ENCODE measurements at regions not wholly inside any gene's neighbourhood (a gene's known extent, or its start where the extent isn't known, plus 50 kb on each side); places are given as distances from the start of the nearest gene placed in this dataset.

DNA sequence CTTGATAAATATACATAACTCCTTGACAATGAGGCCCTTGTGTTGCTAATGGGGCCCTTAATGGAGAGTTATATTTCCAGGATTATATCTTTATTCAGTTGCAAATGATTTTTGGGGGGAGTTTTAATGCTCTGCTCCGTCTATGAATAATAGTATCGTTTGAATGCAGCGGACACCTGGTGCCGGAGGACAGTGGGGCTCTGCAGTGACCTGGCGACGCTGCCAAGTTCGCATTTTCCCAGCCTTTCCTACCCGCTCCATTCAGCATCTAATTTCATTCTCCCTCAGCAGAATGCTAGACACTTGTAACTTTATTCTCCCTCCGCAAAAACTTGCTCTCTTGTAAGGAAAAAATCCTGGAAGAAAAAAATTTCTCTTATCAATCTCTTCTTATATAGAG is 257.6 kb upstream of the SALL3 start:
- H3K4me3 ChIP-seq (ENCODE audit: low read length): no peak overlapping the region
- no peak for DNase-seq (ENCODE audit: low read depth, low spot score)

DNA sequence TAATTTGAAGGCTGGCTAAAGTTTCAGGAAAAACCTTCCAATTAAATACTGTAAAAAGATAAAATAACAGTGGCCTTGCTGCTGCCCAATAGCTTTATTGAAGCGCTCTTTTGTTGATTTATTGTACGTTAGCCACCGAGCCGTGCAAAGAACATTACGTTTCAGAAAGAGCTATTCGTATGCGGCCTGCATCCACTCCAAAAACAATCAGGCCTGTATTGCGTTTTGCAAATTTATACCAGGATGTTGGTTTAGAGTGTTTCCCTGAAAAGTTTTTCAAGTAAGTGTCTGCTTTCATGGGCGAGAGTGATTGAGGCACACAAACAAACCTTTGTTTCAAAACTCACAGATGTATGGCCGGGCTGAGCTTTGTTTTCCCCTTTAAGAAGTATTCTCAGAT is 257.2 kb upstream of the SALL3 start:
- no peak for DNase-seq (ENCODE audit: low read depth, low spot score)

DNA sequence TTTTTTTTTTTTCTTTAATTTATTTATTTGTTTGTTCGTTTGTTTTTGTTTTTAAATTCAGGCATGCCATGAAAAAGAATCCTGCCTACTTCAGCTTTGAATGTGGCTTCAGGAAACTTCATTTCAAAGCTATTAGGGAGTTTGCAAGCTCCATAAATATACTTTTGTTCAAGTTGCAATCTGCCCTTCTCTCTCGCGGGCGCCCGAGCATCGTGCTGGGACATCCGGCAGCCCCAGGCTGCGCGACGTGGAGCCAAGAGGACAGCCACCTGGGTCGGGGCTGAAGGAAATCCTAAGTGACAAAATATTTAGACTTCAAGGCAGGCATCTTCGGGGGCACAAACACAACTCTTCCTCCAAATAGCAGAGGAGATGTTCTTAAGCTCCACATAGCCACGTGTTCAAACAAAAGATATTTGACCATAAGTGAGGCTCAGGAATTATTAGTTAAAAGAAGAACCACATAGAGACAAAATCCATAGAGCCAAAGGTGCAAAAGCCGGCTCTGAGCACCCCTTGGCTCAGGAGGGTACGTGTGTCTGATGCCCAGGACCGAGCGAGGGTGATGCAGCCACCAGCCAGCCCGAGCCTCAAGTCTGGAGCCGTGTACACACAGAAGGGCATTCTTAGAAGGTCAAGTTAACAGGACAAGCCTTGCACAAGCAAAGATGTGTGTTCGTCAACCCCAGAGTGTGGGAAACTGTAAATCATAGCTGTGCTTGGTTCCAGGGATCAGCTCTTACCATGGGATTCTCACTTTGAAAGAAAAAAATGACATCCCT is 256.5 kb upstream of the SALL3 start:
- H3K4me3 ChIP-seq (ENCODE audit: low read length): no peak overlapping the region
- no peak for DNase-seq (ENCODE audit: low read depth, low spot score)

More for the DNA sequence above, 257.2 kb upstream of the SALL3 start:
- H3K4me3 ChIP-seq (ENCODE audit: low read length): no peak overlapping the region

DNA sequence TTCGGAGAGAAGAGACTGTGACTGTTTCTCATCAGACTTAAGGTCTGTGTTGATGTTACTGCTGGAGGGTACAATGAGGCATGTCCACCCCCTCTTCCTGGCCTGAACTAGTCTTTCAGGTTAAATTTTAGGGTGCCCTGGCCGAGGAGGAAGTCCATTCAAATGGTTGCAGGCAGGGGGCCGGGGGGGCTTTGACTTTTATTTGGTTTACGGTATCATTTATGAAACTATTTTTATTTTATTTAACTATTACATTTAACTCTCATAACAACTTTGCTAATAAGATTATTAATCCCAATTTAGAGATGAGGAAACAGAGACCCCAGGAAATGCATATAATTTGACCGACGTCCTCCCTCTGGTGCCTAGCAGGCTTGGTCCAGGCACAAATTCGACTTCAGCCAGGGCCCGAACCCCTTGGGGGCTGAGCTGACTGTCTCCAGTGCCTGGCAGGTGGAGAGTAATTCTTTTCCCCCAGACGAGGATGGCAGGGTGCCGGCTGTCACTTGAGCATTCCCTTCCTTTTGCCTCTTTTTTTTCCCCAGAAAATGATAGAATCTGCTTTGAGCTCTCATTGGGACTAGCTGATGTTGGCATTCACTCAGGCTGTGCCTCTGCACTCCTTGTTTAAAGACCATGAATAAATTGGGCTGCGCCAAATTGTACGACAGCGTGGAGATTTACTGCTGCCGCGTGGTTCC is 255.3 kb upstream of the SALL3 start:
- DNase-seq (ENCODE audit: low read depth, low spot score): no peak
- no peak overlapping the region for H3K4me3 ChIP-seq (ENCODE audit: low read length)

DNA sequence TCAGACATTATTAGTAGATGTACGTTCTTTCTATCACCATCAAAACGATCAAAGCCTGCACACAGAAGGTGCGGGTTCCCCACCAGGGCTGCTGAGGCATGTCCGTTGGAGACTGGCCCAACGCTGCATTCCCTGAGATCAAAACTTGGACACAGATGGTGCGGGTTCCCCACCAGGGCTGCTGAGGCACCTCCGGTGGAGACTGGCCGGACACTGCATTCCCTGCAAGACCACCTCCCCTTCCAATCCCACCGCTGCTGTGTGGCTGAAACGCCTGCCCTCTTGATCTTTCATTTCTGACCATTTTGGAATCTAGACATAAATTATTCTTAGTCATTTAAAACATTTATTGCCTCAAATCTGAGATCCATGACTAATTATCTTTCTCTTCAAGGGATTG is 254.2 kb upstream of the SALL3 start:
- no peak overlapping the region for H3K4me3 ChIP-seq (ENCODE audit: low read length)
- no peak for DNase-seq (ENCODE audit: low read depth, low spot score)

DNA sequence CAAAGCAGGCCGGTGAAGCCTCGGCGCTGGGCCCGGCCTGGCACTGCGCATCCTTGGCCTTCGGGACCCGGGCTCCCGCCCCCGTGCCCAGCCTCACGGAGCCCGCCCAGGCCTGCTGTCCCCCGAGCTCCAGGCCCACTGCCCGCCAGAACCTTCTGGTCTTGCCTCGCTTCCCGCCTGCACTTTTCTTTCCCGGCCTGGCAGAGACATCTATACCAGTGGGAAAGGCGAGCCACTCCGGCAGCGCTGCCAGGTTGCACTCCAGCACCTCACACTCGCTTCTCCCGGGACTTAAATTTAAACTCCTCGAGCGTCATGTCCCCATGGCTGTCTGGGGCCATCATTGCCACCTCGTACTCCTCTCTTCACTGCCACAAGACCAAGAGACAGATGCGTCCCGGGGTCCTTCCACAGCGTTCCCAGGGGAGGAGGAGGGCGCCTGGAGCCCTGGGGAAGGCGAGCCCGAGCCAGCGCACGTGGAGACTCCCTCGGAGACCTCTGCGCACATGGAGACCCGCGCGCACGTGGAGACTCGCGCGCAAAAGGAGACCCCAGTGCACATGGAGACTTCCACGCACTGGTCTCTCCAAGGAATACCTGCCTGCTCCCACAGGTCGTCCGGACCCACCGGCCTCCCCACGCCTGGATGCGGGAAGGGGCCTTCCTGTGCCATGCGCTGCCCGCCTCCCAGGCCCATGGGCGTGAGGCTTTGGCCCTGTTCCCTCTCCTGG is 253.1 kb upstream of the SALL3 start:
- no peak for DNase-seq (ENCODE audit: low read depth, low spot score)
- H3K4me3 ChIP-seq (ENCODE audit: low read length): no peak overlapping the region

DNA sequence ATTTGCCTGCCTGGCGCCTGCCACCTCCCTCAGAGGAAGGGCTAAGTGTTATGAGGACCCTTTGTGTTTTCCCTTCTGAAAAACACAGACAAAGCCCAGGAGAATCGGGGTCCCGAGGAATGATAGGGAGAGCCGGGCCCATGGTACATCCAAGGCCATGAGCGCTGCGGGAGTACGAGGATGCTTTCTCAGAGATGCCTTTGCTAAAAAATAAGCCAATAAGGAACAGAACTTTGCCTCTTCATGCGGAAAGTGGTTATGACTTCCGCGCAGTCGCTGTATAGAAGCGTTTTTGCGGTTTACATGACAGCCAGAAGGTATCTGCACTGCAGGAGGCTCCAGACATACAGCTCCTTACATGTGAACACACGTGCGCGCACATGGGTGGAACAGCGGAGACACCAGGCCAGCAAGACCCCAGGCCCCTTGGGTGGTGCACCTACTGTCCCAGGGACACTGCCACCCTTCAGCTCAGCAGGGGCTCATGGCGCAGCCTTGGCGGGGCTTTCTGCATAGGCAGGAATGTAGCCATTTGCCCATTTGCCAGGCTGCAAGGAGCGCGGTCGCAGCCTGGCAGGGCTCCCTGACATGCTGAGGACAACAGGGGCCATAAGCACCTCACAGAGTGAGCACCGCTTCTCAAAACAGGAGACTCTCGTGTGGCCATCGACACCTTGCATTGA is 252.4 kb upstream of the SALL3 start:
- DNase-seq (ENCODE audit: low read depth, low spot score): no peak
- H3K4me3 ChIP-seq (ENCODE audit: low read length): no peak overlapping the region

DNA sequence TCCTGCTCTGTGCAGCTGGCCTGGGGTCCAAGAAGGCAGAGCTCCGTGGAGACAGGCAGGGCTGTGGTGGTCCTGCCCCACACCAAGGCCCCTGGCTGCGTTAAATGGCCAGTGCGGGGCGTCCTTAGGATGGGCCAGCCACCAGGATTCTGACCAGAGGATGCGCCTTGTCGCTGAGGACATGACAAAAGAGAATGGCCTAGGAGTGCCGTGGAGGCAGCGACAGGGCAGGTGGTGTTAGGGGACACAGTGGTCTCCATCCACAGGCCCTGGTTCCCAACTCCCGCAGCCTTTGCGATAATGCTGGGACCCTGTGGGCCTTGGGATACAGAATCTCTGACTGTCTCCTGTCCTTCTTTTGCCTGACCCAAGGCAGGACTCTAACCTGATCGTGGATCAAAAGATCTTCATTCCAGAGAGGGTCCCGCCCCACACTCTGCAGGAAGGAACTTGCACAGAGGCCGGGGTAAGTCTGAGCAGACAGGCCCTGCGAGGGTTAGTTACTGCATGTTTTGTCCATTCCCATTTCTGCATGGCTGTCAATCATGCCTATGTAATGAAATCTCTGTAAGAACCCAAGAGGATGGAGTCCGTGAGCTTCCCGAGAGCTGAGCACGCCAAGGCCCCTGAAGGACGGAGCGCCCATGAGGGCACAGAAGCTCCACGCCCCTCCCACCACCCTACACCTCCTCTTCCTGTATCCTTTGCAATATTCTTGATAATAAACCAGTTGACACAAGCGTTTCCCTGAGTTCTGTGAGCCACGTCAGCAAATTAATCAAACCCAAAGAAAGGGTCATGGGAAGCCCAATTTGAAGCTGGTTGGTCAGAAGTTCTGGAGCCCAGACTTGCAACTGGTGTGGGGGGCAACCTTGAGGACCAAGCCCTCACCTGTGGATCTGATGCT is 251.5 kb upstream of the SALL3 start:
- no peak for DNase-seq (ENCODE audit: low read depth, low spot score)

DNA sequence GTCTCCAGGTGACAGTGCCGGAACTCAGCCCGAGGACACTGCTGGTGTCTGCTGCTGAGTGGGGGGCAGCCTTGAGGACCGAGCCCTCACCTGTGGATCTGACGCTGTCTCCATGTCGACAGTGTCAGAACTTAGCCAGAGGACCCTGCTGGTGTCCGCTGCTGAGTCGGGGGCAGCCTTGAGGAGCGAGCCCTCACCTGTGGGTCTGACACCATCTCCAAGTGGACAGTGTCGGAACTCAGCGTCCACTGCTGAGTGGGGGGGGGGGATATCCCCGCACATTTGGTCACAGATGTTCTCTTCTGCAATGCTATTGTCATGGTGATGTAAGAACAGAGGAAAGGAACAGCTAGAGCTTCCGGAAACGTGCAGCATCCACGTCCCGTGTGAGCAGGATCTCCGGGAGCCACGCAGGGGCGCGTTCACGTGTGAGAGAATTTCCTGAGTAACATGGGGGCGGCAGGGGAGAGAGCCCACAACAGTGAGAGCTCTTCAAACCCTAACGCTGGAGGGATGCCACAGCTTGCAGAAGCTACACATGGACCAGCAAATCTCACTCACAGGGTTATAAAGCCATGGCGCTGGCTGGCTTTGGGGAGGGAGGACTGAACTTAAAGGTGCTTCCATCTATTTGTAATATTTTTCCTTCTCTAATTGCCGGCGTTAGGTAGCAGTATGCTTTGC is 250.7 kb upstream of the SALL3 start:
- no peak for DNase-seq (ENCODE audit: low read depth, low spot score)
- H3K4me3 ChIP-seq (ENCODE audit: low read length): no peak overlapping the region

More for the DNA sequence above, 251.5 kb upstream of the SALL3 start:
- H3K4me3 ChIP-seq (ENCODE audit: low read length): no peak overlapping the region

DNA sequence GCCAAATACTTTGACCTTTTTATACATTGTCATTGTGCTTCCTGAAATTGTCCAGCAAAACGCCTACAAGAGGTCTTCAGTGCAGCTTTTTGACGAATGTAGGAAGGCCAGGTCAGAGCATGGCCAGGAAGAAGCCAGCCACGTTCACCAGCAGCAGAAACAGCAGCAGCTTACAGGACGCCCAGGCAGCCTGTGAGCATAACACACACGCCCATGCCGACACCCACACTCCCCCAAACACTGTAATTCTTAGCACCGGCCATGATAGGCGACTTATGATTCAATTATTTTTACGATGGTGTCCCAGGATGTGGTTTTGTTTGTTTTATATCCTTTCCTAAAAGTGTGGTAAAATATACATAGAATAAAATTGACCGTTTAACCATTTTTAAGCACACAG is 249.1 kb upstream of the SALL3 start:
- no peak for DNase-seq (ENCODE audit: low read depth, low spot score)
- no peak overlapping the region for H3K4me3 ChIP-seq (ENCODE audit: low read length)

DNA sequence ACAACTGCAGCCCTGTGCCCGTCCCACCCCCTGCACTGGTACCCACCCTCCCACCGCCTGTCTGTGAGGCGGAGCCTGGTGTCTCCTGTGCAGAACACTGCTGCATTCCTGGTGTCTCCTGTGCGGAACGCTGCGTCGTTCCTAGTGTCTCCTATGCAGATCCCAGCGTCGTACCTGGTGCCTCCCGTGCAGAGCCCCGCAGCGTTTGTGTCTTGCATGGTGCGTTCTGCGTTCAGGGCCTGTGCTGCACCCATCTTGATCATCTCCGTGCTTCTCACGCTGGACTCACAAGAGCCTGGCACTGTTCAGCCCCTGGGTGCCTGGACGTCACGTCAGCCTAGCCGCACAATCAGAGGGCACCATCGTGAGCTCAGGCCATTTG is 248.6 kb upstream of the SALL3 start:
- no peak for DNase-seq (ENCODE audit: low read depth, low spot score)
- H3K4me3 ChIP-seq (ENCODE audit: low read length): no peak overlapping the region

DNA sequence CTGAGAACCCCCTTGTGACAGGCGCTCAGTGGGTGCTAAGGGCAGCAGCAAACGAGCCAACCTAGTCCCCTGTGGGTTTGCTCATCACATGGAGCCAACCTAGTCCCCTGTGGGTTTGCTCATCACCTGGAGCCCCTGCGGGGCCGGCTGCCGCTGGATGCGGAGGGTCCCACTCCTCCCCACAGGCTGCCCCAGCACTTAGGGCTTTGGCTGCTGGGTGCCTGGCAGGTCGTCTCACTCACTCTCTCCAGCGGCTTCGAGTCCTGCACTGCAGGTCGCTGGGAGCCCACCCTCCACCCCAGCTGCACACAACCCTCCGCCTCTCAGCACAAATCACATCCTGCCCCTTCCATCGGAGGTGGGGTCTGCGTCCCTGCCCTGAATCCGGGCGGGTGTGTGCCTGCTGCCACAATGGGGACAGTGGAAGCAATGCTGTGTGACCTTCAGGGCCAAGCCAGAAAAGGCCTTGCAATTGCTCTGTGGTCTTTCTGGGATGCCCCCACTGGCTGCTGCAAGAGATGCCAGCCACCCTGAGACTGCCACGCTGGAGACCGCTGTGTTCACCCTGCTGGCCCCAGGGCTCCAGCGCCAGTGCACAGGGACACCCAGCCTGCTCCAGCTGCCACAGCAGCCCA is 248.1 kb upstream of the SALL3 start:
- no peak overlapping the region for H3K4me3 ChIP-seq (ENCODE audit: low read length)
- DNase-seq (ENCODE audit: low read depth, low spot score): no peak

DNA sequence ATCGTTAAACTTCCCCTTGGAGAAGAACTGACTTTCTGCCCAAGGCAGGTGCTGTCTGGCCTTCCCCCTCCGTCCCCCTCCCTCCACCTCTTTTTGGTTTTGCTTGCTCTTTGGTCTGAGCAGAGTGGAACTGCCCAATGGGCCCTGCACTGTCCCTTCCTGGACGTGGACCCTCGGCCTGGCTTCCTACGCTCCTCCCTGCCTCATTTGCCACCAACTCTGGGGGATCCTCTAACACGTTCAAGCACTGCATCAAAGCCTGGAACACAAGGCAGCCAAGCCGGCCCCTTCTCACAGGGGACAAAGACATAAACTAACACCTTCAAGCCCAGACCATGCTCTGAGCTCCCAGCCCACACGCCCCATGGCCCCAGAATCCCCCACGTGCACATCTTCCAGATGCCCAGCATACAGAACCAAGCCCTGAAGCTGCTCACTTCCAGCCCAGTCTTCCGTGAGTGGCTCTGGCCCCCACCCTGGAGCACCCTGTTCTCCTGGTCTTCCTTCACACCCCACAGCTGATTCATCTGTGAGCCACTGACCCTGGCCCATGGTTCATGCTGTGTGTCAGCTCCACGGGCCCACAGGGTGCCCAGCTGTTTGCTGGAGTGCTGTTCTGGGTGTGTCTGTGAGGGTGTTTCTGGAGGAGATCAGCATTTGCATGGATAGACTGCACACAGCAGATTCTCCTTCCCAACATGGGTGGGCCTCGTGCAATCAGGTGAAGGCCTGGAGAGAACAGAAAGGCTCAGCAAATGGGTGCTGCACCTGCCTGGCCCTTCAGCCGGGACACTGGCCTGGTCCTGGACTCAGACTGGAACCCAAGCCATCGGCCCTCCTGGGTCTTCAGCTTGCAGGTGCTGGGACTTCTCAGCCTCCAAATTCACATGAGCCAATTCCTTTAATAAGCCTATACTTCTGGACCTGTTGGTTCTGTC is 247.1 kb upstream of the SALL3 start:
- H3K4me3 ChIP-seq (ENCODE audit: low read length): no peak overlapping the region
- DNase-seq (ENCODE audit: low read depth, low spot score): no peak

DNA sequence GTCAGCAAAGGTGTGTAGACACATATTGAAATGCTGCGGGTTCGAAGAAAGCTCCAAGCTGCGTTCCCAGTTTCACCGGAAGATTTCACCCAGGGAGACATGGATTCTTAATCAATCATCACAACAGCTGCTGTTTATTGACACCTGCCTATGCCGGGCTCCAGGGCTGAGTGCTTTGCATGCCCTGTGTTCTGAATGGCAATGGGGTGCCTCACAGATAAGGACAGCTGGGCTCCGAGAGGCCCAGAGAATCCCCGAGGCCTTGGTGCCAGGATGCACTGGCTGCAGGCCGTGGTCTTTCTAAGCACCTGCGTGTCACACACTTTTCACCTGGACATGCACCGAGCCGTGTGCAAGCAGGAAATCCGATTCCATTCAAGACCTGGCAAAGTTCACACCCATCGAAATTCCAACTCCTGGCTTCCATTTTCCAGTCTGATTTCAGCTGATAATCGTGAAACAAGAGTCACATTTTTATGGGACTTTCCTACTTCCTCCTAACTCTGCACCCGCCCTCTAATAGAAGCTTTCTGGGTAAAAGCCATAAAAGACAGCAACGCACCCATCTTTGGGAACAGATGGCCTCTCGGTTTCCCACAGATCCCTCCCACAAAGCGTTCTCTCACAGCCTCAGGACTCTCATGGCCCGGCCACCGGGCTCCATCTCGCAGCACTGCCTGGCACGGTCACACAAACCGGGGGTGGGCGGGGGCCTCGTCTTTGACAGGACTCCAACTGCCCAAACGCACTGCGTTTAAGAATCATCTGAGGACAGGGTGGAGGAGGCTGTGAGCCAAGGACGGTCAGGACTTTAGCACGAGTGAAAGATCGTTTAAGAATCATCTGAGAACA is 245.6 kb upstream of the SALL3 start:
- no peak for DNase-seq (ENCODE audit: low read depth, low spot score)
- no peak overlapping the region for H3K4me3 ChIP-seq (ENCODE audit: low read length)

DNA sequence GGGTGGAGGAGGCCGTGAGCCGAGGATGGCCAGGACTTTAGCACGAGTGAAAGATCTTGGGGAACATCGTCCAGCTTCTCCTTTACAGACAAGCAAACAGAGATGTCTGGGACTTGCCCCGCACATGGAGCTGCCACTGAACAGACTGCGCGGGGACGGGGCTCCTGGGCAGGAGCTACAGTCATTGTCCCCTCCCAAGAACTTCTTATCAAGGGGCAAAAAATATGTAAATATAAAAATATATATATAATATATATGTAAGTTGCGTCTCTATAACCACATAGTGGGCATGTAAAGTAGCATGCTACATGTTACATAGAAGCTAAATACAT is 245.0 kb upstream of the SALL3 start:
- no peak for DNase-seq (ENCODE audit: low read depth, low spot score)
- H3K4me3 ChIP-seq (ENCODE audit: low read length): no peak overlapping the region
